T-cell (primary cell): ENCODE measurements at regions not wholly inside any gene's neighbourhood (a gene's known extent, or its start where the extent isn't known, plus 50 kb on each side); places are given as distances from the start of the nearest gene placed in this dataset.

Experiments
- ATAC-seq, 4 experiments: fragments of 200-7000 bp in 3 of 4; fragments of 150-1000 bp in 1 of 4; cut with Tn5 transposase; replicated peaks in 1 of 4; 1 replicate in 3 of 4; 2 replicates in 1 of 4; pipeline ENCODE4 v1.10.0; 2021; ENCODE audit warnings: moderate library complexity in 3 of 4, mild to moderate bottlenecking in 2 of 4, moderate number of reproducible peaks in 1 of 4
- CTCF ChIA-PET, 2 donors: fragments of 300-600 bp; sonication (Branson Sonifier 250); formaldehyde crosslinking; loops; one replicate each; lab custom pipeline; 2022; ENCODE audit warnings: antibody characterized with exemption in 2 of 2; lab: Charles Lee
- POLR2A ChIA-PET, 2 donors: fragments of 300-600 bp; sonication (Branson Sonifier 250); formaldehyde crosslinking; loops; one replicate each; lab custom pipeline; 2022; ENCODE audit warnings: antibody characterized with exemption in 2 of 2; lab: Charles Lee
- DNase-seq, 35 experiments: peaks; one replicate each; pipeline versions ENCODE4 v3.0.0 to v3.0.0-alpha.2; 2013 to 2023
- H3K27ac ChIP-seq: one replicate; pipeline ENCODE4 v1.5.1; 2013; ENCODE audit warnings: low read length
- H3K27me3 ChIP-seq, 2 experiments: replicated peaks in 1 of 2; 1 replicate in 1 of 2; 2 replicates in 1 of 2; pipeline versions ENCODE4 v1.6.1 to v1.7.0; 2013; ENCODE audit warnings: low read length in 1 of 2, mixed read lengths in 1 of 2; ENCODE audit not compliant: control insufficient read depth in 2 of 2, insufficient read depth in 2 of 2; ENCODE audit errors: extremely low read depth in 1 of 2
- H3K36me3 ChIP-seq, 2 donors: 1 replicate in 1 of 2; 2 replicates in 1 of 2; pipeline versions ENCODE4 v1.6.1 to v1.7.0; 2013; ENCODE audit warnings: low read length in 1 of 2; ENCODE audit not compliant: control insufficient read depth in 2 of 2, insufficient read depth in 1 of 2; ENCODE audit errors: extremely low read depth in 1 of 2
- H3K4me1 ChIP-seq, 2 experiments: 1 replicate in 1 of 2; 2 replicates in 1 of 2; pipeline versions ENCODE4 v1.6.1 to v1.7.0; 2013; ENCODE audit warnings: low read length in 2 of 2, mixed read lengths in 1 of 2; ENCODE audit not compliant: insufficient read depth in 2 of 2, control insufficient read depth in 1 of 2; ENCODE audit errors: extremely low read depth in 1 of 2
- H3K4me3 ChIP-seq, 2 donors: 1 replicate in 1 of 2; 2 replicates in 1 of 2; pipeline versions ENCODE4 v1.5.1 to v1.7.0; 2013; ENCODE audit warnings: mild to moderate bottlenecking in 2 of 2, low read length in 1 of 2, moderate library complexity in 1 of 2; ENCODE audit not compliant: control insufficient read depth in 1 of 2; ENCODE audit errors: extremely low read depth in 1 of 2
- H3K9me3 ChIP-seq: 2 replicates; pipeline ENCODE4 v1.7.0; 2013
- H3K27ac Mint-ChIP-seq, 2 donors: one replicate each; pipeline ENCODE4 v1.8.0; 2020 to 2021; ENCODE audit warnings: mild to moderate bottlenecking in 2 of 2, mixed read lengths in 2 of 2
- H3K27me3 Mint-ChIP-seq, 2 donors: one replicate each; pipeline ENCODE4 v1.8.0; 2021 to 2022; ENCODE audit warnings: mixed read lengths in 2 of 2
- H3K36me3 Mint-ChIP-seq: one replicate; pipeline ENCODE4 v1.8.0; 2021; ENCODE audit warnings: mixed read lengths
- H3K4me1 Mint-ChIP-seq, 3 donors: one replicate each; pipeline ENCODE4 v1.8.0; 2020 to 2022; ENCODE audit warnings: mixed read lengths in 3 of 3, mild to moderate bottlenecking in 1 of 3
- H3K4me3 Mint-ChIP-seq, 3 donors: one replicate each; pipeline ENCODE4 v1.8.0; 2020 to 2022; ENCODE audit warnings: mild to moderate bottlenecking in 3 of 3, mixed read lengths in 3 of 3, moderate library complexity in 3 of 3
- H3K9me3 Mint-ChIP-seq, 3 donors: one replicate each; pipeline ENCODE4 v1.8.0; 2020 to 2022; ENCODE audit warnings: mixed read lengths in 3 of 3
- WGBS: methylation state at CpG from one replicate; pipeline ENCODE4 v1.1.5; 2013; ENCODE audit warnings: missing lambda C conversion rate; ENCODE audit not compliant: insufficient coverage; 5-methylcytosine and 5-hydroxymethylcytosine counted together

- Histone ChIP-seq H3K27ac (no peak overlapping the region), H3K4me1 (no peaks in the 10 kb centered on the region), H3K36me3 (no peaks in the 10 kb centered on the region), H3K4me3 (no peak overlapping the region), H3K9me3 (no peaks in the 10 kb centered on the region), H3K27me3 (peaks cover 2 to 8% of the 10 kb centered on the region in 2 experiments)
- ChIA-PET CTCF (interaction anchor here (0.6 to 4.1 kb wide), 13 partner anchors 9 to 1762 kb away, joined by 3 to 14 read pairs (median 3); partner anchors contain the start of gene SP4 (in 1 of the 2)), POLR2A (interaction anchor here in 1 of 2 donors (0.6 kb wide), 1 partner anchor 180 kb away, joined by 3 read pairs; no protein-coding TSS in a partner anchor)
- peak; percentile 60 to 84 (median 67) for ATAC-seq
- Mint-ChIP-seq H3K9me3 (no peaks in the 10 kb centered on the region), H3K36me3 (no peaks in the 10 kb centered on the region), H3K4me1 (peaks cover 5 to 10% (median 9%) of the 10 kb centered on the region in 3 donors), H3K27me3 (peaks cover 57 to 59% of the 10 kb centered on the region in 2 donors), H3K4me3 (peak overlapping the region in 2 of 3 donors; percentile 13 to 47), H3K27ac (no peak overlapping the region)
- DNase-seq, result peak in 26 of 35 experiments; percentile 1 to 57 (median 17)
- 40% methylated on average over 1 of the region's 18 CpGs for WGBS
Measured at GRCh38 chr7:21253740-21254687, 173.9 kb upstream of the SP4 start.

- DNase-seq (peak in 20 of 35 experiments; percentile 3 to 65 (median 9)), ATAC-seq (no peak)
- H3K36me3 ChIP-seq, result no peaks in the 10 kb centered on the region
- no peak overlapping the region for H3K4me3 ChIP-seq
- H3K4me1 ChIP-seq, result no peaks in the 10 kb centered on the region
- no peaks in the 10 kb centered on the region for H3K9me3 ChIP-seq
- POLR2A ChIA-PET, result interaction anchor here in 1 of 2 donors (0.6 kb wide), 1 partner anchor 13 kb away, joined by 3 read pairs; no protein-coding TSS in a partner anchor
- H3K27me3 Mint-ChIP-seq, result peaks cover 37 to 45% of the 10 kb centered on the region in 2 donors
- WGBS, result no CpG with 5 or more reads among the region's 3 CpGs
- peaks cover 2 to 8% of the 10 kb centered on the region in 2 experiments for H3K27me3 ChIP-seq
- H3K4me3 Mint-ChIP-seq, result no peak overlapping the region
- H3K4me1 Mint-ChIP-seq, result peaks cover 5 to 12% (median 10%) of the 10 kb centered on the region in 3 donors
- no peak overlapping the region for H3K27ac ChIP-seq
- H3K9me3 Mint-ChIP-seq, result no peaks in the 10 kb centered on the region
- H3K36me3 Mint-ChIP-seq, result no peaks in the 10 kb centered on the region
- no peak overlapping the region for H3K27ac Mint-ChIP-seq
- CTCF ChIA-PET, result interaction anchor here (0.6 to 4.1 kb wide), 13 partner anchors 8 to 827 kb away, joined by 3 to 13 read pairs (median 3); no protein-coding TSS in a partner anchor
Measured at GRCh38 chr7:21256310-21256877, 171.5 kb upstream of the SP4 start.

- Mint-ChIP-seq H3K36me3 (no peaks in the 10 kb centered on the region), H3K4me3 (no peak overlapping the region), H3K27me3 (peaks cover 7 to 9% of the 10 kb centered on the region in 2 donors), H3K4me1 (peaks cover 8 to 12% (median 12%) of the 10 kb centered on the region in 3 donors), H3K27ac (no peak overlapping the region), H3K9me3 (no peaks in the 10 kb centered on the region)
- Histone ChIP-seq H3K36me3 (no peaks in the 10 kb centered on the region), H3K9me3 (no peaks in the 10 kb centered on the region), H3K4me3 (no peak overlapping the region), H3K27me3 (peaks cover 0 to 3% of the 10 kb centered on the region in 2 experiments), H3K27ac (no peak overlapping the region), H3K4me1 (peaks cover 0 to 3% of the 10 kb centered on the region in 2 experiments)
- WGBS, result no CpG with 5 or more reads among the region's 1 CpG
- ChIA-PET POLR2A (no interaction called here), CTCF (interaction anchor here in 1 of 2 donors (0.6 to 1.0 kb wide), 4 partner anchors 311 to 1615 kb away, joined by 3 to 5 read pairs (median 4); no protein-coding TSS in a partner anchor)
- no peak for ATAC-seq
- no peak for DNase-seq
Measured at GRCh38 chr7:21260939-21261338, 166.9 kb upstream of the SP4 start.

GRCh38 chr7:21261627-21262594, 166.0 kb upstream of the SP4 start:
- ATAC-seq, result peak; percentile 67 to 81 (median 72)
- no peaks in the 10 kb centered on the region for H3K36me3 Mint-ChIP-seq

GRCh38 chr7:21269021-21269420, 158.9 kb upstream of the SP4 start:
- H3K27me3 ChIP-seq, result no peaks in the 10 kb centered on the region
- Mint-ChIP-seq H3K9me3 (no peaks in the 10 kb centered on the region), H3K36me3 (no peaks in the 10 kb centered on the region), H3K27ac (no peak overlapping the region), H3K4me3 (no peak overlapping the region), H3K4me1 (no peaks in the 10 kb centered on the region), H3K27me3 (no peaks in the 10 kb centered on the region)
- no peak overlapping the region for H3K27ac ChIP-seq
- CTCF ChIA-PET, result interaction anchor here (0.5 to 0.9 kb wide), 3 partner anchors 13 to 29 kb away, joined by 3 to 5 read pairs (median 3); no protein-coding TSS in a partner anchor
- DNase-seq, result no peak
- WGBS, result 88% methylated on average over 1 of the region's 4 CpGs
- no peaks in the 10 kb centered on the region for H3K9me3 ChIP-seq
- H3K4me3 ChIP-seq, result no peak overlapping the region
- H3K4me1 ChIP-seq, result no peaks in the 10 kb centered on the region
- ATAC-seq, result no peak
- H3K36me3 ChIP-seq, result no peaks in the 10 kb centered on the region
- POLR2A ChIA-PET, result interaction anchor here in 1 of 2 donors (0.6 kb wide), 1 partner anchor 12 kb away, joined by 3 read pairs; no protein-coding TSS in a partner anchor

More at GRCh38 chr7:21261627-21262594, 166.0 kb upstream of the SP4 start:
- ChIA-PET POLR2A (interaction anchor here in 1 of 2 donors (0.7 kb wide), 1 partner anchor 13 kb away, joined by 3 read pairs; no protein-coding TSS in a partner anchor), CTCF (interaction anchor here (0.5 to 2.8 kb wide), 16 partner anchors 8 to 1614 kb away, joined by 3 to 14 read pairs (median 4); no protein-coding TSS in a partner anchor)
- Mint-ChIP-seq H3K9me3 (no peaks in the 10 kb centered on the region), H3K4me3 (no peak overlapping the region), H3K27me3 (peaks cover 6 to 7% of the 10 kb centered on the region in 2 donors), H3K4me1 (peaks cover 8 to 12% (median 11%) of the 10 kb centered on the region in 3 donors), H3K27ac (peak overlapping the region in 1 of 2 donors; percentile 19)
- H3K4me1 ChIP-seq, result peaks cover 0 to 3% of the 10 kb centered on the region in 2 experiments
- H3K36me3 ChIP-seq, result no peaks in the 10 kb centered on the region
- DNase-seq, result peak; percentile 3 to 65 (median 42)
- H3K27ac ChIP-seq, result no peak overlapping the region
- no peaks in the 10 kb centered on the region for H3K9me3 ChIP-seq
- H3K27me3 ChIP-seq, result peaks cover 0 to 3% of the 10 kb centered on the region in 2 experiments
- H3K4me3 ChIP-seq, result no peak overlapping the region
- 43% methylated on average over 3 of the region's 9 CpGs for WGBS
